Colonic mucosa (tissue), 4 donors: ENCODE measurements at regions not wholly inside any gene's neighbourhood (a gene's known extent, or its start where the extent isn't known, plus 50 kb on each side); places are given as distances from the start of the nearest gene placed in this dataset.

Experiments used
- DNase-seq: peaks from one replicate; pipeline ENCODE4 v3.0.0-alpha.2; 2020
- H3K27ac ChIP-seq: fragments of 200-600 bp; one replicate; pipeline ENCODE4 v1.8.0; 2021
- H3K27me3 ChIP-seq: fragments of 200-600 bp; one replicate; pipeline ENCODE4 v1.8.0; 2021
- H3K36me3 ChIP-seq: fragments of 200-600 bp; one replicate; pipeline ENCODE4 v1.8.0; 2021
- H3K4me1 ChIP-seq: fragments of 200-600 bp; one replicate; pipeline ENCODE4 v1.8.0; 2021; ENCODE audit warnings: mild to moderate bottlenecking
- H3K4me3 ChIP-seq: fragments of 200-600 bp; one replicate; pipeline ENCODE4 v1.8.0; 2021
- H3K9ac ChIP-seq, 2 donors: one replicate each; pipeline ENCODE4 v1.7.0; 2013; ENCODE audit warnings: control low read depth in 2 of 2, low read depth in 2 of 2, low read length in 2 of 2
- H3K9me3 ChIP-seq: fragments of 200-600 bp; one replicate; pipeline ENCODE4 v1.8.0; 2021
- intact Hi-C: fragments of 100-400 bp; cut with DNase I; formaldehyde crosslinking; loops from one replicate; pipeline ENCODE4 v1.14.1; 2022
- TF ChIP-seq, protein P1 (sequence below): fragments of 200-600 bp; IDR thresholded peaks from one replicate; pipeline ENCODE4 v1.8.0; 2022; ENCODE audit warnings: antibody characterized with exemption, mild to moderate bottlenecking
- donor health status: healthy.
- donor health status: DM: no; HTN: no; CAD: no.
- donor health status: DM: no; HTN: no; CAD: no.

DNA sequence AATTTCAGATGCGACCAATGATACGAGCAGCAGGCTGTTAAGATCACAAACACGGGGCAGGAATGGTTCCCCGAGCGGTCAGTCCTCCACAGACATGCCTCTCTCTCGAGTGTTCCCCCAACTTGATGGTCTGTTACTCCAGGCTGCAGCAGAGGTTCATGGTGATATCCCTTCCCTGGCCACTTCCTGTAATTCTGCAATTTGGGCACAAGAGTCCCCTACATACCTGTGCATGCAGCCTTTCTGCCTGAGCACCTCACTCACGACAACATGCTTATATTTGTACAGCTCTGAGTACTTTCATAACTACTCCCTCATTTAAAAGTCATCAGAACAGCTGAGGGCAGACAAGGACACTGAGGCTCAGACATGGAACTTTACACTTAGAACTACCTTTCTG is 408.1 kb upstream of the NR2F2 start:
- H3K27ac ChIP-seq, result no peak overlapping the region

DNA sequence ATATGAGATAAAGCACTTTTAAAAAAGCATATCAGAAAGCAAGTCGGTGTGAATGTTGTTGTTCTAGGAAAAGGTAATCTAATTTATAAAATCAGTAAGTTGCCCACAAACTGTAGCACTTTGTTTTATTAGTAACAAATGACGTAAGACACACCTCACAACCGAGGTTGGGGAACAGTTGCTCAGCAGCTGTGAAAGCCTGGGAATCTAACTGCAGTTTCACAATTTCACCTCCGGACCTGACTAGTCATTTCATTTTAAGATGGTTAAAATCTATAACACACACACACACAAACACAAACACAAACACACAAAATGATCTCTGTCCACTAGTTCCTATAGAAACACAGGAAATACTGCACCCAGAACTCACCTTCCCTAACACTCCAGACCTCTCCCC is 406.7 kb upstream of the NR2F2 start:
- no peak overlapping the region for H3K4me3 ChIP-seq
- H3K9me3 ChIP-seq, result no peaks in the 10 kb centered on the region
- no peaks in the 10 kb centered on the region for H3K36me3 ChIP-seq
- no peaks in the 10 kb centered on the region for H3K4me1 ChIP-seq
- TF ChIP-seq, protein P1, sequence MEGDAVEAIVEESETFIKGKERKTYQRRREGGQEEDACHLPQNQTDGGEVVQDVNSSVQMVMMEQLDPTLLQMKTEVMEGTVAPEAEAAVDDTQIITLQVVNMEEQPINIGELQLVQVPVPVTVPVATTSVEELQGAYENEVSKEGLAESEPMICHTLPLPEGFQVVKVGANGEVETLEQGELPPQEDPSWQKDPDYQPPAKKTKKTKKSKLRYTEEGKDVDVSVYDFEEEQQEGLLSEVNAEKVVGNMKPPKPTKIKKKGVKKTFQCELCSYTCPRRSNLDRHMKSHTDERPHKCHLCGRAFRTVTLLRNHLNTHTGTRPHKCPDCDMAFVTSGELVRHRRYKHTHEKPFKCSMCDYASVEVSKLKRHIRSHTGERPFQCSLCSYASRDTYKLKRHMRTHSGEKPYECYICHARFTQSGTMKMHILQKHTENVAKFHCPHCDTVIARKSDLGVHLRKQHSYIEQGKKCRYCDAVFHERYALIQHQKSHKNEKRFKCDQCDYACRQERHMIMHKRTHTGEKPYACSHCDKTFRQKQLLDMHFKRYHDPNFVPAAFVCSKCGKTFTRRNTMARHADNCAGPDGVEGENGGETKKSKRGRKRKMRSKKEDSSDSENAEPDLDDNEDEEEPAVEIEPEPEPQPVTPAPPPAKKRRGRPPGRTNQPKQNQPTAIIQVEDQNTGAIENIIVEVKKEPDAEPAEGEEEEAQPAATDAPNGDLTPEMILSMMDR, result no peak
- DNase-seq, result no peak
- intact Hi-C loops, result no loop called here
- H3K27ac ChIP-seq, result no peak overlapping the region
- H3K27me3 ChIP-seq, result no peaks in the 10 kb centered on the region
- no peak overlapping the region for H3K9ac ChIP-seq

More for the DNA sequence above, 408.1 kb upstream of the NR2F2 start:
- no peaks in the 10 kb centered on the region for H3K36me3 ChIP-seq
- intact Hi-C loops, result no loop called here
- H3K9me3 ChIP-seq, result no peaks in the 10 kb centered on the region
- no peak overlapping the region for H3K9ac ChIP-seq
- H3K4me3 ChIP-seq, result no peak overlapping the region
- H3K4me1 ChIP-seq, result no peaks in the 10 kb centered on the region
- no peak for DNase-seq
- TF ChIP-seq, protein P1, result no peak
- no peaks in the 10 kb centered on the region for H3K27me3 ChIP-seq

DNA sequence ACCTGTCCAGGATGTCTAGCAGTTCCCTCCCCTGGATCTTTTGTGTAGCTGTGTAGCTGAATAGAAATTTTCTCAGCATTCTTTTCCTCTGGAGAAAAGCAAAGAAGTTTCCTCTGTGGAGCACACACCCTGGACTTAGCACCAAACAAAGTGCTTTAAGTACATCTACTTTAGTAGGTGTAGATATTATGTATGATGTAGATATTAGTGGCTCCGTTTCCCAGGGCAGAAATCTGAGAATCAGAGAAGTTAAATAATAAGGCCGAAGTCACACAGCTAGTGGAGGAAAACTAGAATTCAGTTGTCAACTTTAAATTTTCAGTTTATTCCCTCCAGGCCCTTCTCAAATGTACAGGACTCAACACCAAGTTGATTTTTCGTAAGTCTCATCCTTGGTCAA is 401.7 kb upstream of the NR2F2 start:
- no peak overlapping the region for H3K4me3 ChIP-seq
- no peak overlapping the region for H3K9ac ChIP-seq
- no peaks in the 10 kb centered on the region for H3K36me3 ChIP-seq
- H3K4me1 ChIP-seq, result no peaks in the 10 kb centered on the region
- intact Hi-C loops, result no loop called here
- H3K27ac ChIP-seq, result no peak overlapping the region
- TF ChIP-seq, protein P1, result no peak
- no peaks in the 10 kb centered on the region for H3K9me3 ChIP-seq
- DNase-seq, result no peak
- no peaks in the 10 kb centered on the region for H3K27me3 ChIP-seq

DNA sequence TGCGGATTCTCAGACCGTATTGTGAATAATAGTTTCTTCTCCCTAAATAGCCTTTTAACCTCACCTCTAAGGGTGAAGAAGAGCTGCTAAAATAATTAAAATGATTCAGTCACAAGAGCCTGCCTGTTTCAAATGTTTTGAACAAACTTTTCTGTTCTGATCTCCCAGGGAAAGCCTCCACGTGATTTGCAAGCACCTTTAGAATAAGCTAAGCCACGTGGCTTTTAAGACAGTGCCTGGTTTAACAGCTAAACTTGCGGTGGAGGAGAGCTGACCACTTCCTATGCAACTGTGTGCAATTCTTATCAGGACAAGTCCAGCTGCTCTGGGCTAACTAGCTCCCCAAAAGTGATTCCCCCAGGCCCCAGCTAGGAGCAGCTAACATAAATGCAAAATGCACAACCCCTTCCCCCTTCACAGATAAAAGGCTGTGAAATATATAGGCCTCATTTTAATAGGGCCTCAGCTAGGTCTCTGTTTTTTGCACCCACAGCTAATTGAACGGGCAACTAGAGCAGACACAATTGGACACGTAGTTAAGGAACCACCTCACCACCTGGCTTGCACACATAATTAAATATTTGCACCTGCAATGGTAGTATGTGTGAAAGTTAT is 401.2 kb upstream of the NR2F2 start:
- TF ChIP-seq, protein P1, result no peak
- H3K4me1 ChIP-seq, result no peaks in the 10 kb centered on the region
- DNase-seq, result no peak
- intact Hi-C loops, result no loop called here
- H3K9me3 ChIP-seq, result no peaks in the 10 kb centered on the region
- no peak overlapping the region for H3K9ac ChIP-seq
- H3K4me3 ChIP-seq, result no peak overlapping the region
- H3K27ac ChIP-seq, result no peak overlapping the region
- H3K36me3 ChIP-seq, result no peaks in the 10 kb centered on the region
- H3K27me3 ChIP-seq, result no peaks in the 10 kb centered on the region

DNA sequence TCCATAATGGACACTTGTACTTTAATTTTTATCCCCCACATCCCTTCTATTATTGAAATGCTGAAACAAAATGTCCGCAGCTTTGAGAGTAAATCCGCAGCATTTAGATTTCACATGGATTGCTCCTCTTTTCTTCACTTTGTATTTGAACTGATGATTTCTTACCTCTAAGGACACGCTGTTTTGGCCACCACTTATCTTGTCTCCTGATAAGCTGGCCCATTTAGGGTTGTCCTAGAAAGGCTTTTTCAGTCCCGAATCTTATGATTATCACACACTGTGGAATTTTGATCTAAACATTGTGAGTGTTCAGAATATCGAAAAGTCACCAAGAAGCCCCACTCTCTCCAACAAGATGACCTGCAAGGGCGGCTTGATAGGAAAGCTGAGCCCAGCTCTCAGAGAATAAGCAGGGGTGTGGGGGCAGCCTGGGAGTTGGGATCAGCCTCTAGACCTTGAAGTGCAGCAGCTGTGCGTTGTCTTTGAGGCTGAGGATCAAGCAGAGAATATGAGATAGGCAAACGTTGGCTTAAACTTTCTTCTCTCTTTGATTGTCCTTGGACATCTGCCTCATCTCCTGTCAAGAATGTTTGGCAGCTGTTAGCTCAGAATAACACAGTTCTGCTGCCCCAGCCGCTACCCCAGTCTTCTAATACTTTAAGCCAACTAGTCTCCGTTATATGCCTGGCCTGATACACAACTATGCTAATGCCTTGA is 399.7 kb upstream of the NR2F2 start:
- Histone ChIP-seq H3K27ac (no peak overlapping the region), H3K9me3 (no peaks in the 10 kb centered on the region), H3K4me1 (no peaks in the 10 kb centered on the region), H3K9ac (no peak overlapping the region), H3K27me3 (no peaks in the 10 kb centered on the region), H3K4me3 (no peak overlapping the region), H3K36me3 (no peaks in the 10 kb centered on the region)
- DNase-seq, result no peak
- intact Hi-C loops, result no loop called here
- TF ChIP-seq, protein P1, result no peak
